Tibial artery (tissue), 4 donors: ENCODE measurements at regions not wholly inside any gene's neighbourhood (a gene's known extent, or its start where the extent isn't known, plus 50 kb on each side); places are given as distances from the start of the nearest gene placed in this dataset.
A peak's percentile ranks its signal among the peaks of the same experiment; 100 is the strongest.

ENCODE experiments used
- DNase-seq, 2 donors: peaks; one replicate each; pipeline ENCODE4 v3.0.0-alpha.2; 2019
- H3K27ac ChIP-seq, 2 donors: fragments of 200-600 bp; sonication (generic) in 1 of 2; 1 replicate in 1 of 2; 2 replicates in 1 of 2; pipeline ENCODE4 v1.5.1; 2018 to 2019; ENCODE audit warnings: mild to moderate bottlenecking in 1 of 2
- H3K27me3 ChIP-seq, 2 donors: fragments of 200-600 bp; sonication (generic) in 1 of 2; one replicate each; pipeline versions ENCODE4 v1.5.1 to v1.6.0; 2016 to 2019
- H3K36me3 ChIP-seq, 3 donors: fragments of 200-600 bp; sonication (generic) in 2 of 3; one replicate each; pipeline ENCODE4 v1.5.1; 2016 to 2019; ENCODE audit warnings: mild to moderate bottlenecking in 2 of 3
- H3K4me1 ChIP-seq, 4 donors: fragments of 200-600 bp; sonication (generic) in 2 of 4; 1 replicate in 3 of 4; 2 replicates in 1 of 4; pipeline ENCODE4 v1.5.1; 2016 to 2019
- H3K4me3 ChIP-seq, 2 donors: fragments of 200-600 bp; sonication (generic) in 1 of 2; 1 replicate in 1 of 2; 2 replicates in 1 of 2; pipeline ENCODE4 v1.5.1; 2018 to 2019; ENCODE audit warnings: mild to moderate bottlenecking in 2 of 2
- H3K9me3 ChIP-seq, 3 donors: fragments of 200-600 bp; sonication (generic) in 1 of 3; one replicate each; pipeline ENCODE4 v1.5.1; 2016 to 2019
- CTCF ChIP-seq, 2 experiments: fragments of 200-600 bp in 1 of 2; fragments of 450-650 bp in 1 of 2; IDR thresholded peaks; one replicate each; pipeline ENCODE4 v1.5.1; 2017 to 2019; ENCODE audit warnings: antibody characterized with exemption in 2 of 2, mild to moderate bottlenecking in 1 of 2, moderate library complexity in 1 of 2
- intact Hi-C: fragments of 100-400 bp; cut with DNase I; formaldehyde crosslinking; loops from one replicate; pipeline ENCODE4 v1.15.0; 2023; ENCODE audit warnings: low total_unique reads

- intact Hi-C loops, result no loop called here
- no peak for TF ChIP-seq CTCF (IDR thresholded peaks at IDR 0.05)
- no peaks in the 10 kb centered on the region for H3K9me3 ChIP-seq
- no peak overlapping the region for H3K4me3 ChIP-seq
- H3K27me3 ChIP-seq, result peaks cover 0 to 4% of the 10 kb centered on the region in 2 donors
- no peak for DNase-seq
- H3K36me3 ChIP-seq, result no peaks in the 10 kb centered on the region
- no peaks in the 10 kb centered on the region for H3K4me1 ChIP-seq
- H3K27ac ChIP-seq, result no peak overlapping the region
These were observed 92.5 kb upstream of the C21orf91 start for GRCh38 chr21:17911628-17912027.

GRCh38 chr21:17903929-17904639 is 84.9 kb upstream of the C21orf91 start:
- TF ChIP-seq CTCF (IDR thresholded peaks at IDR 0.05), result no peak
- Histone ChIP-seq H3K4me1 (peaks cover 0 to 8% (median 2%) of the 10 kb centered on the region in 4 donors), H3K36me3 (no peaks in the 10 kb centered on the region), H3K27me3 (no peaks in the 10 kb centered on the region), H3K4me3 (no peak overlapping the region), H3K9me3 (no peaks in the 10 kb centered on the region), H3K27ac (no peak overlapping the region)
- intact Hi-C loops, result loop anchor here (5.0 kb wide), 1 partner anchor 227 kb away; no protein-coding TSS in a partner anchor
- no peak for DNase-seq

GRCh38 chr21:17903029-17903806 is 84.1 kb upstream of the C21orf91 start:
- H3K36me3 ChIP-seq, result no peaks in the 10 kb centered on the region
- H3K4me3 ChIP-seq, result no peak overlapping the region
- H3K4me1 ChIP-seq, result peaks cover 0 to 8% (median 2%) of the 10 kb centered on the region in 4 donors
- no peak overlapping the region for H3K27ac ChIP-seq
- TF ChIP-seq CTCF (IDR thresholded peaks at IDR 0.05), result peak; percentile 27
- H3K27me3 ChIP-seq, result no peaks in the 10 kb centered on the region
- intact Hi-C loops, result loop anchor here (5.0 kb wide), 1 partner anchor 226 kb away; no protein-coding TSS in a partner anchor
- no peak for DNase-seq
- H3K9me3 ChIP-seq, result no peaks in the 10 kb centered on the region

- no peak for DNase-seq
- H3K27me3 ChIP-seq, result no peaks in the 10 kb centered on the region
- peaks cover 0 to 8% (median 2%) of the 10 kb centered on the region in 4 donors for H3K4me1 ChIP-seq
- intact Hi-C loops, result loop anchor here (5.0 kb wide), 1 partner anchor 224 kb away; no protein-coding TSS in a partner anchor
- H3K9me3 ChIP-seq, result no peaks in the 10 kb centered on the region
- no peak overlapping the region for H3K27ac ChIP-seq
- TF ChIP-seq CTCF (IDR thresholded peaks at IDR 0.05), result no peak
- H3K4me3 ChIP-seq, result no peak overlapping the region
- no peaks in the 10 kb centered on the region for H3K36me3 ChIP-seq
These were observed 82.4 kb upstream of the C21orf91 start for GRCh38 chr21:17901458-17902079.

GRCh38 chr21:17900990-17901385 is 81.8 kb upstream of the C21orf91 start:
- no peaks in the 10 kb centered on the region for H3K27me3 ChIP-seq
- no peaks in the 10 kb centered on the region for H3K9me3 ChIP-seq
- no peaks in the 10 kb centered on the region for H3K36me3 ChIP-seq
- no peak for DNase-seq
- intact Hi-C loops, result loop anchor here (5.0 kb wide), 1 partner anchor 224 kb away; no protein-coding TSS in a partner anchor
- no peak overlapping the region for H3K4me3 ChIP-seq
- no peak overlapping the region for H3K27ac ChIP-seq
- TF ChIP-seq CTCF (IDR thresholded peaks at IDR 0.05), result no peak
- peaks cover 0 to 8% (median 2%) of the 10 kb centered on the region in 4 donors for H3K4me1 ChIP-seq
